DND-41 (cell line): ENCODE measurements at regions not wholly inside any gene's neighbourhood (a gene's known extent, or its start where the extent isn't known, plus 50 kb on each side); places are given as distances from the start of the nearest gene placed in this dataset.

Source experiments
- EZH2 ChIP-seq: IDR thresholded peaks from 3 replicates; pipeline ENCODE4 v1.6.1; 2012; ENCODE audit warnings: borderline replicate concordance, low read depth, mild to moderate bottlenecking, moderate library complexity, low read length, inconsistent platforms; ENCODE audit not compliant: severe bottlenecking
- TF ChIP-seq, protein P1 (sequence below): IDR thresholded peaks from 2 replicates; pipeline ENCODE4 v1.5.1; 2012; ENCODE audit warnings: borderline replicate concordance, low read length, moderate library complexity, mild to moderate bottlenecking; ENCODE audit not compliant: poor library complexity, severe bottlenecking; ENCODE audit errors: extremely low read depth

DNA sequence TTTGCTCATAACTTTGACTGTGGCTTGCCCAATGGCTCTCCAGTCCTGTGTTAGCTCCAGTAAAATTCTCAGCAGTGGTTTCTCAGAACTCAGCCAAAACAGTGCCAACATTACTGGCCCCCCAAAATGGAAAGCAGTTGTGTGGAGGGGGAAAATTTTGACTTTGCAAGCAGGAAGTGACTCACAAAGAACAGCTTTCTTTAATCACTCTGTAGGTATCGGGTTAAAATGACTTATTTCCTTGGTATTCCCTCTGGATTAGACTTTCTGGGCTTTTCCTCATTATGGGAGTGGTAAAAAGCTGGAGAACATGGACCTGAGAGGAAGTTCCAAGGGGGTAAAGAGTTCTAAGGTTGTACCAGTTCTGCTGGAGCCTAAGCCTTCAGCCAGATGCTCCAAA is 175.7 kb upstream of the RND3 start:
- TF ChIP-seq, protein P1, sequence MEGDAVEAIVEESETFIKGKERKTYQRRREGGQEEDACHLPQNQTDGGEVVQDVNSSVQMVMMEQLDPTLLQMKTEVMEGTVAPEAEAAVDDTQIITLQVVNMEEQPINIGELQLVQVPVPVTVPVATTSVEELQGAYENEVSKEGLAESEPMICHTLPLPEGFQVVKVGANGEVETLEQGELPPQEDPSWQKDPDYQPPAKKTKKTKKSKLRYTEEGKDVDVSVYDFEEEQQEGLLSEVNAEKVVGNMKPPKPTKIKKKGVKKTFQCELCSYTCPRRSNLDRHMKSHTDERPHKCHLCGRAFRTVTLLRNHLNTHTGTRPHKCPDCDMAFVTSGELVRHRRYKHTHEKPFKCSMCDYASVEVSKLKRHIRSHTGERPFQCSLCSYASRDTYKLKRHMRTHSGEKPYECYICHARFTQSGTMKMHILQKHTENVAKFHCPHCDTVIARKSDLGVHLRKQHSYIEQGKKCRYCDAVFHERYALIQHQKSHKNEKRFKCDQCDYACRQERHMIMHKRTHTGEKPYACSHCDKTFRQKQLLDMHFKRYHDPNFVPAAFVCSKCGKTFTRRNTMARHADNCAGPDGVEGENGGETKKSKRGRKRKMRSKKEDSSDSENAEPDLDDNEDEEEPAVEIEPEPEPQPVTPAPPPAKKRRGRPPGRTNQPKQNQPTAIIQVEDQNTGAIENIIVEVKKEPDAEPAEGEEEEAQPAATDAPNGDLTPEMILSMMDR = no peak
- TF ChIP-seq EZH2 = no peak
